GM21717 (cell line): ENCODE measurements at regions not wholly inside any gene's neighbourhood (a gene's known extent, or its start where the extent isn't known, plus 50 kb on each side); places are given as distances from the start of the nearest gene placed in this dataset.

Experiments used
- ATAC-seq: cut with Tn5 transposase; IDR thresholded peaks from one replicate; pipeline ENCODE4 v1.9.1; 2021; ENCODE audit warnings: mild to moderate bottlenecking, moderate library complexity; ENCODE audit not compliant: unreplicated experiment

DNA sequence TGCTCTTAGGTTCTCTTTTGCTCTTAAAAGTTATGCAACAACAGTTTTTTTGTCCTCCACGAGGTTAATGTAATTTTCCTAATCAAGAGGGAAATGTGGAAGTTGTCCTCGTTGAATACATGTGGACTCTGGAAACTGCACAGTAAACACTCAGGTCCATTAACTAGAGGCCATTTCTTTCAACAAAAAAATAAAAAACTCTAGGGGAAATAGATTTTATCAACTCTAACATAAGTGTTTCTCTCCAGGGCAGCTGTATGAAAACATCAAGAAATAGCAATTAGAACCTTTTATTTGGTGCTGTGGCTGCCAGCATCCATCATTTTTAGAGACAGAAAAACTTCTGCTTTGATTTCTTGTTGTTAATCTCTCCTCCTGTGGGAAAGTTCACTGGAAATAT lies 288.6 kb downstream of the ICE1 start:
- ATAC-seq, result no peak

DNA sequence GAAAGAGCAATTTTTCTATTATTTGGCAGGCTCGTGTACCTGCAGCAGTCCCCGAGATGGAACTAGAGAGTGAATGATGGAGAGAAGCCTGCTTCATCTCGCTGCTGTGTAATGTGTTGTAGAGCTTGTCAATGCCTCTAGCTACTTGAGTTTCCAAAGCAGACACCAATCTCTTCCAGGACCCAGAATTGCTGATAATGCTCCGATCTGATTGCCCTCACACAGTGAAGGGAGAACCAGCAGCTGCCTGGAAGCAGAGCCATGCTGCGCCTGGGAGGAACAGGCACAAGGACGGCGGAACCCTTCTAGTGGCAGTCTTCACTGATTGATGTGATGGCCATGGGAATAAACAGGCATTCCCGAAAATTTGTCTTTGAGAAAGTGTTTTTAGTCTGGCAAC lies 288.0 kb downstream of the ICE1 start:
- ATAC-seq, result no peak

DNA sequence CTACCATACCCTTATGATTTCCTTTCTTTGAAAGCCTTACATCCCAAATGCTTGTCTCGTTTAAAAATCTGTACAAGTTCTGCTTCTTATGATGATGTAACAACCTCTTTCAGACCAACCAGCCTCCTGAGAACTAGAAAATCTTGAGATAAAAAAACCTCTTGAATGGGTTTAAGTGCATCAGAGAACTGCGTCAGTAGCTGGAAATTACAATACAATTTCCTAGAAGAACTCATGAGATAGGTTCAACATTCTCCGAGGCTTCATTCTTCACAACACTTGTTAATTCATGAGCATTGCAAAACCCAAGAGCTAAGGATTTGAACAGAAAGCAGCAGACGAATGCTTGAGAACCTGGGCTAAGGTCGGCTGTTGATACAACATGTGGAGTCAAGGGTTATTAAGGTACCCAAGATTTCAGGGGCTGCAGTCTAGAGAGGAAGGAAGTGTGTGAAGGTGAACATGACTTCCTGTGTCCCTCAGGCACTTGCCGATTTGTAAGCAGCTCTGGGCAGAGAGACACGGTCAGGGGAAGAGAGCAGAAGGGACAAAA lies 286.0 kb downstream of the ICE1 start:
- ATAC-seq, result no peak

- no peak for ATAC-seq
Measured at GRCh38 chr5:5705010-5705409, 282.5 kb downstream of the ICE1 start.

GRCh38 chr5:5704352-5704751 lies 281.9 kb downstream of the ICE1 start:
- ATAC-seq, result no peak

- ATAC-seq, result no peak
Measured at GRCh38 chr5:5702934-5703333, 280.5 kb downstream of the ICE1 start.

GRCh38 chr5:5700549-5700948 lies 278.1 kb downstream of the ICE1 start:
- ATAC-seq, result no peak

GRCh38 chr5:5699062-5699461 lies 276.6 kb downstream of the ICE1 start:
- no peak for ATAC-seq

DNA sequence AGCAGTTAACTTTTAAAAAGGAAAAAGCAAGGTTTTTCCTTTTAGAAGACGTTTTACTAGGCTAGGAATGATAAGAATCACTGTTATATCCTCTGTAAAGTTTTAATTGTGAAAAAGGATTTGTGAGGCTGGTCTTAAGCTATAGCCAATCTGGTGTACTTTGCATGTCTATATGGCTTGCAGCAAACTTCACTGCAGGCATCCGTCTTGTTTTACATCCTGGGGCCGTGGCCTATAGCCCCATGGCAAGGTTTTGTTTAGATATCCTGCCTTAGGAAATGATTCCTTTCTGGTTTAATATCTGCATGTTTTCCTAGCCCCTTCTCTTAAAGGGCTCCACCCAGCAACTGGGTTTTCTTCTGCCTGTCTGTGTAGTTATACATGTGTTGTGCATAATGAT lies 272.8 kb downstream of the ICE1 start:
- ATAC-seq, result no peak

DNA sequence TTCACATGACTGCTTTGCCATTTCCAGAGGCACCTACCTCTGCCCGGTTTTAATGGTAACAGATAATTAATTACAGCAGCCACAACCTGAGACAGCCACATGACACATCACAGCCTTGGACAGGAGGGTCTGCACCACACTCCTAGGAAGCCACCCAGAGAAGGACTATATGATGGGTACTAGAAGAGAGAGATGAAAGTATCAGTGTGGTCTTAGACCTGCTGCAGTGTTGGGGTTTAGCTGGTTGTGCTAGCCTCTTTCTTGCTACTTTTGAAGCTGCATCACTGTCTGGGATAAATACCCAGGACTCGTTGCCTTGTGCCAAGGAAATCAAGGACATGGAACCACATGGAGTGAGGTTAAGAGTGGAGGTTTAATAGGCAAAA lies 266.4 kb downstream of the ICE1 start:
- no peak for ATAC-seq

DNA sequence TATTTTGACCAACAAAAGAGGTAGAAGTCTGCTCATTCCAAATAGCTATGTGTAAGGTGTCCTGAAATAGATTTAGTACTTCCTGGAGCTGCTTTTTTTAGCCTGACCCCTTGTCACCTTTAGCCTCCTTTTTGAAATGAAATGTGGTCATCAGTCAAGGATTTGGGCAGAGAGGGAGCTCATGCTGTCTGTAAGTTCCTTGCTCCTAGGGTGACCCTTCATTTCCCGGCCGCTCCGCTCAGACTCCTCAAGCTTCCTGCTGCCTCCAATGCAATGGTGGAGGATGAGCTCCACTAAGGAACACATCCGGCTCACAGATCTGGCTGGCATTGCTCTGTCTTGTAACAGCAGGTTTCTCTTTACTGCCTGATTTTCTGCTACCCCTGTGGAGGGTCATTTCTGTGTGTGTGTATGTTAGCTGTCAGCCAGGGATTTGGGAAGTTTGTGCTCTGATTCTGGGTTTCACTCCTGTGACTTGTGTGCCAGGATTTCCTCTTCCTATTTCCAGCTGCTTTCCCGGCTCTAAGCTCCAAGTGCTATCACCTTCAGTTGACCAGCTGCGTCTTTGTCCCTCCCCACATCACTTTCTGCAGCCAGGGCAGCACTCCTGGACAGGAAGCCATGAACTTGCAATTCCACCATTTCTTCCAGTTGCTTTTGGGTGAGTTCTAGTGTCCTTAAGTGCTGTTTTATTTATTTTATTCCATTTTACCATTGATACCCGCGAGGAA lies 265.9 kb downstream of the ICE1 start:
- no peak for ATAC-seq

DNA sequence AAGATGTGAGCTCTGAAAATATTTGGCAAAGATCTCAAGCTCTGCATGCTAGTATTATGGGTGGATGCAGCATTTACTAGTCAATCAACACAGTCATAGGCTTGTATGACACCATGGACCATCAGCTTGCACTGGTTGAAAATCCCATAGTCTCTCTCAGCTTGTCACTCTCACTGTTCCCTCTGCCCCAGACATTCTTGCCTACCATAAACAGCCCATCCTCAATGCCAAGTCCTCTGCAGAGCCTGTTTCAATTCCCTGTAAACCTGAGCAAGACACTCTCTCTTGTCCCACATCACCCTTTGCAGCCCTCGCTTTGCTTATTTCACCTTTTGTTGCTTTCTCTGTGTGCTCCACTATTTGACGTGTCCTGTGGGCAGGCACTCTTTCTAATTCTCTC lies 264.6 kb downstream of the ICE1 start:
- ATAC-seq, result no peak

- ATAC-seq, result no peak
Measured at GRCh38 chr5:5686356-5686755, 263.9 kb downstream of the ICE1 start.

GRCh38 chr5:5685737-5686136 lies 263.3 kb downstream of the ICE1 start:
- ATAC-seq, result no peak

GRCh38 chr5:5683174-5683573 lies 260.7 kb downstream of the ICE1 start:
- ATAC-seq, result no peak

DNA sequence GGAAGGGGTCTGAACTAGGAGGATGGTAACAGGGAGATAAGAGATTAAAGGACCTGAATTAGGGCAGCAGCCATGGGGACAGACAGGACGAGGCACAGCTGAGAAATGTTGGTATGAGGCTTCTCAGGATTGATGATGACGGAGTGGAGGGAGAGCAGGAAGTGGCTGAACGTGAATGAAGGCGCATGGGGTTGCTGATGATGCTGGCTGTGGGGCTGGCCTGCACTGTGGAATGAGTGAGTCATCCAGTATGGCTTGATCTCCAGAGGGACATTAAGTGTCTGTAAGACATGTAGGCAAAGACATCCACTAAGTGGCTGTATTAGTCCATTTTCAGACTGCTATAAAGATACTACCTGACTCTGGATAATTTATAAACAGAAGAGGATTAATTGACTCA lies 256.4 kb downstream of the ICE1 start:
- no peak for ATAC-seq

DNA sequence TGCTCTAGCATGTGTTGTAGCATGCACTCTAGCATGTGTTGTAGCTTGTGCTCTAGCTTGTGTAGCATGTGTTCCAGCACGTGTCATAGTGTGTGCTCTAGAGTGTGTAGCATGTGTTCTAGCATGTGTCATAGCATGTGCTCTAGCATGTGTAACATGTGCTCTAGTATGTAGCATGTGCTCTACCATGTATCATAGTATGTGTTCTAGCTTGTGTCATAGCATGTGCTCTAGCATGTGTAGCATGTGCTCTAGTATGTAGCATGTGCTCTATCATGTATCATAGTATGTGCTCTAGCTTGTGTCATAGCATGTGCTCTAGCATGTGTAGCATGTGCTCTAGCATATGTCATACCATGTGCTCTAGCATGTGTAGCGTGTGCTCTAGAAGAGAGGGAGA lies 255.3 kb downstream of the ICE1 start:
- no peak for ATAC-seq

DNA sequence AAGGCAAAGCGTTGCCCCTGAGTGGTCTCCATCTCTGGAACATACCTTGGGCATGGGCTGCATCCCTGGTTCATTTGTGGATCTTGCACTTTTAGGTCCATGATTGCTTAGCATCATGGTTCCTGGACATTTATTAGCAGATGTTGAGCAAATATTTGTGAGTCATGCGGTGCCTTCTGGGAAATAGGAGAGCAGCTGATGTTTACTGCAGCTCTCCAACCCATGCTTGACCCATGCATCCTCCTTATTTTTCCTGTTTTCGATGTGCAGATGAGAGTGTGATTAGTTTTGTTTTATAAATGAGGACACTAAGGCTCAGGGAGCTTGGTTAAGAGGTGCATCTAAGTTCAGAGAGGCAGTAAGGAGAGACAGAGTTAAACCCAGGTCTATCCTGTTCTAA lies 253.7 kb downstream of the ICE1 start:
- no peak for ATAC-seq

- ATAC-seq, result no peak
Measured at GRCh38 chr5:5675511-5675910, 253.0 kb downstream of the ICE1 start.

DNA sequence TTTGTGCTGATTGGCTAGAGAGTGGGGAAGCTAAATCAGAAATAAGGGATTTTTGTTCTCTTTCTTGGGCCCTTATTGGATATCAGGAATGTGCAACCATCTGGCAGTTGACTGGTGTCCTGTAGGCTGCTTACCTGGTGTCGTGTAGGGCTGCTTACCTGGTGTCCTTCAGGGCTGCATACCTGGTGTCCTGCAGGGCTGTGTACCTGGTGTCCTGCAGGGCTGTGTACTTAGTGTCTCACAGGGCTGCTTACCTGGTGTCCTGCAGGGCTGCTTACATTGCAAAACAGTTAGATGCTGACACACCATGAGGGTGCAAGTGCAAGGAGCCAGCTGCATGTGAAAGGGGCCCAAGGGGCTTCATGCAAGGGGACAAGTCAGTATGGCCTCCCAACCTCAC lies 249.3 kb downstream of the ICE1 start:
- ATAC-seq, result no peak

GRCh38 chr5:5667136-5667554 lies 244.7 kb downstream of the ICE1 start:
- ATAC-seq, result no peak

DNA sequence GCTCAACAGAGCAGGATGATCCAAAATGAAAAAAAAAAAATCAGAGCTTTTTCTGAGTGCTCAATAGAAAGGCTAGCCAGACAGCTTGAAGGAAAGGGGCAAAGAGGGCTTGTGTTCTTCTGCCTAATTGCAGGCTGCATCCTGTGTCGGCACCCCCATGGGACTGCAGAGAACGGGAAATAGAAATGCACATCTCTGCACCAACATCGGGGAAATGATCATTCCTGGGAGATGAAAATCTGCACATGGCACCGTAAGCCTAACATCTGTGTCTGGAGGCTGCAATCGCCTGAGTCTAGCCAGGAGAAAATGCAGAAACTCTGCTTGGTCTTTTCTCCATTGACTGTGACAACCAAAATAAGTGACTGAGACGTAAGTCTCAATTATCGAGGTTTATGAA lies 243.9 kb downstream of the ICE1 start:
- no peak for ATAC-seq

GRCh38 chr5:5666076-5666365 lies 243.5 kb downstream of the ICE1 start:
- no peak for ATAC-seq
